Stimulated activated CD8-positive, alpha-beta memory T cell treated with anti-CD3 and anti-CD28 coated beads, Interleukin-12 subunit alpha, Interleukin-12 subunit beta, amount 100 ng/mL, for 1 hour (primary cell): ENCODE measurements at regions not wholly inside any gene's neighbourhood (a gene's known extent, or its start where the extent isn't known, plus 50 kb on each side); places are given as distances from the start of the nearest gene placed in this dataset.

Experiments used
- DNase-seq: peaks from one replicate; pipeline ENCODE4 v3.0.0-alpha.2; 2020; ENCODE audit warnings: low read depth

DNA sequence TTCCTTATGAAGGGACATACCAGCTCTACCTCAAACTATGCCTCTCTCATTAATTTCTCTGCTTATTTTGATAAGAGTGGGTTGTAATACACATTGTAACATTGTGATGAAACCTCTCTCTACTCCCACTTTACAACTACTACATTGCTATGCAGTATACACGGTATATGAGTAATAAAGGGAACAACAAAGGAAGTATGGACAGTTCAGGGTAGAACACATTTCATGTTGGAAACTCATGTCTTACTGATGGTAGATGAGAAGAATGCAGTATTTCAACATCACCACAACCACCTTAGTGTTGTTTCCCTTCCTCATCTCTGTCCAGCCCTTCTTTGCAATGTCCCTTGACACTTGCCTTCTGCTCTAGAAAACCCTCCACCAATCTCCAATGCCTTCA is 515.9 kb upstream of the CELF4 start:
- no peak for DNase-seq

DNA sequence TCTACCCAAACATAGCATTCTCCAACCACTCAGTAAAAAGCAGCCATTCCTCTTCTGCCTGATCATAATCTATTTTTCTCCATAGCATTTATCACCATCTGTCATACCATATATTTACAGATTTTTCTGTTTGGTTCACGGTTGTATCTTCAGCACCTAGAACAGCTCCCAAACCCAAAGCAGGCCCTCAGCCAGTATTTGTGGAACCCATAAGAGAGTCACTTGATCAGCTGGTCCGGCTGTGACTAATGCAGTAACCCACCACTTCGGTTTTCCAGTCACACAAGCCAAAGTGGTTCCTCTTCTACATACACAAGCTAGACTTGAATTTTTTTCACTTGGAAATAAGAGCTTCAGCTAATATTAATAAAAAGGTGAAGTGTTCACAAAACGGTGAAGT is 511.6 kb upstream of the CELF4 start:
- DNase-seq = no peak

DNA sequence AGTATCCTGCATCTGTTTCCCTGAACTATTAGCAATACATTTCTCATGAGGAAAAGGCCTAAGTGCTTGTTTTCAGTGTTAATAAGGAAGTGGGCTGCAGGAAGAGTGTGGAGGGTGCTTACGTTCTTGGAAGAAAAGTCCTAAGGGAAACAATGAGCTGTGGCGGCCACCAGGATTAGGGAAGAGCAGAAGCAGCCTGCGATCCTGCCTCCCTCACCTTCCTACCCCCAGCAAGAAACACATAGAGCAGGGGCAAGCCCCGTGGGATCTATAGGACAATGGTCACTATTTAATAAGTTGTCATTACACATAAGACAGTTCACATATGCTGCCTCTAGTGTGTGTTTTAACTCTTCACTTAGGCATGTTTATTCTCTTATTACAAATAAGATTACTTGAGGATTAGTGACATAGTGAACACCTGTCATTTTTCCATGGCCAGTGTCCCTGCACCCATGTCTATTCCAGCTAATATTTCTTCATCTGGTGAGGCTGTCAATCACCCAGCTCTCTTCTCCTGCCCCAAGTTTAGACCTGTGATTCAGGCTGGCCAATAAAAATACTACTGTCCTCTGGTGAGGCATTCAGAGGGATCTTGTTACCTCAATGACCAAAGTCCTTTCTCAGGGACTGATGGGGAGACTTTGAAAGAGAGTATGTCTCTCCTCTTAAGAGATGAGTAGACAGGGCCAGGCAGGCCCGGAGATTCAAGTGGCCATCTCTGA is 510.9 kb upstream of the CELF4 start:
- DNase-seq = no peak

DNA sequence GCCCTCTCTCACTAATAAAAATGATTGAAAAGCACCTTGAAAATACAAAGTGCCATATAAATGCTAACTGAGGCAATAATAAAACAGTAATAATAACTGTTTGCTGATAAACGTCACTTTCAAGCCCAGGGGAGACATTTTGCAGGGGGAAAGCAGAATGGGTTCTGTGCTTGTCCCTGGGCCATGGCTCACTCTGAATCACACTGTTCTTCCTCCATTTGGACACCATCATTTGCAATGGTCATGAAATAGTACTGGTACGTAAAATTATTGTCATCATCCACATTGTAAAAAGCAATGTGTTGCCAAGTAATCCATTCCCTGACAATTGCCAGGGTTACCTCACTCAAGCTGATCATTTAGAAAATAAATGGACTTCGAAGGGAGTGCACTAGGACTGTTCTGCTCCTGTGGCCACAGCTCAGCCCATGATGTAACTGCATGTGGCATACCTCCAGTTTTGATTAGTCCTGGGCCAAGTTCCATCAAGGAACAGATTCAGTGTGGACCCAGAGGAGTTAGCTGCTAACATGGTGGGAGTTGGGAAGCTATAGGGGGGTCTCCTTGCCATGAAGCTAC is 508.8 kb upstream of the CELF4 start:
- DNase-seq = no peak

DNA sequence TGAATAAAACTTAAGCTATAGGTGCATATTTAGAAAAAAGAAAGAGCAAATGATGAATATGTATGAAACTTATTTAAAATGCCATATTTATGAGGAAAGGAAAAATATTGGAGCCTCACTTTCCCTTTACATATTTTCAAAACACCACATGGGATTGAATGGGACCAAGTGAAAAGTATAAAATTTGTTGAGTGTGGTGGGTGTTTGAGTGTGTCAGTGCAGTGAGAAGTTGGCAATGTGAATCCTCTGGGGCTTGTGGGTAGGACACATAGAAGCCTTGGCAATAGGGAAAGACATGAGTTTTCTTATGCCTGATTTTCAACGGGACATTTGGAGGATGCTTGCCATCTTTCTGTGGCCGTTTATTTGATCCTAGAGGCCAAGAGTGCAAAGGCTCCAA is 502.2 kb upstream of the CELF4 start:
- no peak for DNase-seq

DNA sequence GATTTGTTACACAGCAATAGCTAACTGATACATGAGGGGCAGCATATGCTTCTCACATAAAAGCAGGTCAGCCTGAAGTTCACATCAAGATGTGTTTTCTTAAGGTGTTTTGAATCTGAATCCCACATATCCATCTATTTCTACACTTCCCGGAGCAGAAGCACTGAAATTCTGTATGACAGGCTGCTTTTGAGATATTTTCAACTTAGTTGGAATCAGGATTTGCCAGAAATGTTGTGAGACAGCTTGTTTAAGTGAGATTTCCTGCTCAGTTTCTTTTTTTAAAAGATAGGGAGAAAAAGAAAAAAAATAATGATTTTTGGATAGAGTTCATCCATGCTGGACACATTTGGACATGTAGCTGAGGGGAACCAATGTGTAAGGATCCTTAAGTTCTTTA is 501.5 kb upstream of the CELF4 start:
- no peak for DNase-seq

DNA sequence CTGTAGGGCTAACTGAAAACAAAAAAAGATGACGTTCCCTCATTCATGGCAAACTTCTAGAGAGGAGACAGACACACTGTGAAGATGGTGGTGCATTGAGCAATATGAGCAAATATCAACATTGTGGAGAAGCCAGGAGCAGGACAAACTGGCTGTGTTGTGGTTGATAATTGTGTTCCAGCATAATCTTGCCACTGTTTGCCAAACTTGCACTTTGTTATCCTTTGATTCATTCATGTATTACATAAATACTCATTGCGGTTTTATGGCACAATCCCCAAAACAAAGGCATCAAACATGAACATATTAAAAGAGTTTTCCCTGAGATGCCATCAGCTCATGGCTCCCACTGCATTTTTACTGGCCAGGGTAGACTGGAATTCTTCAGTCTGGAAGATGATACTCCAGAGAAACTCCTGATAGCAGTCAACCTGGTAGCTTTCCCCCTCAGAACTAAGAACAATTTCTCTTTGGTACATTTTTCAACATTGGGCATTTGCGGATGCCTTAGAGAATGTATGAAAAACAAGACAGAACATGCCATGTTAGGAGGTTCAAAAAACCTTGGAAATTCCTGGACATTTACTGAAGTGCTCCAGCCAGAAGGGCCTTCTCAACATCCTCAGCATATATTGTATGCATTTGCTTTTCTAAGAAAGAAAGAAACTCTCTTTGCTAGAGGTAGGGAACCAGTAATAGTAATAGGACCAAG is 487.4 kb upstream of the CELF4 start:
- DNase-seq = no peak

DNA sequence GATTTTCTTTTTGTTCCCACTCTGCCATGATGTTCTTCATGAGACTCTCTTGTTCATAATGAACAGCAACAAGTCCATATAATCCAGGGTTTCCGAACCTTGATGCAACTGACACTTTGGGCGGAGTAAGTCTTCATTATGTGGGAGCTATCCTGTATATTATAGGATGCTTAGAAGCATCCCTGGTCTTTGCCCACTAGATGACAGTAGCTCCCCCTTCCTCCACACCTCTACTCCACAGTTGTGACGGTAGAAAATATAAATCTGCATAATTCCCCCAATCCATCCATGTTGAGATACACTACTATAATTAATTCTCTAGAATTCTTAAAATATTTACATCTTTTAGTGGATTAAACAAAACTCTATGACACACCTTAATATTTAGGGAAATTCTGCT is 482.2 kb upstream of the CELF4 start:
- DNase-seq = no peak

DNA sequence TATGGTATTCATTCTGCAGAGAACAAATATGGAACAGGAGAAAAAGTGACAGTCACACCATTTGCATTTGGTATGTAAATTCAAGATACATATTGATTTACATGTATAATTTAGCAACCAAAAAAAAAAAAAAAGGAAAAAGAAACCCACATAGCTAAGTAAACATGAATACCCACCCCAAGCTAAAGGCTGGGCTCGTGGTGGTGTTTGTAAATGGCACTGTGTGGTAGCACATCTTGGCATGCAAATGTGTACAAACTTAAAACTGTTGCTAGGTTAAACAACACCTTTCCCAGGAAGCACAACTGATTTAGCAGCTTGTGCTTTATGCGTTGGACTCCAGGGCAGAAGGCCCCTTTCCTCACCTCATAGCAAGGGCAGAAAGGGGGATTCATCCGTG is 481.1 kb upstream of the CELF4 start:
- DNase-seq = no peak

DNA sequence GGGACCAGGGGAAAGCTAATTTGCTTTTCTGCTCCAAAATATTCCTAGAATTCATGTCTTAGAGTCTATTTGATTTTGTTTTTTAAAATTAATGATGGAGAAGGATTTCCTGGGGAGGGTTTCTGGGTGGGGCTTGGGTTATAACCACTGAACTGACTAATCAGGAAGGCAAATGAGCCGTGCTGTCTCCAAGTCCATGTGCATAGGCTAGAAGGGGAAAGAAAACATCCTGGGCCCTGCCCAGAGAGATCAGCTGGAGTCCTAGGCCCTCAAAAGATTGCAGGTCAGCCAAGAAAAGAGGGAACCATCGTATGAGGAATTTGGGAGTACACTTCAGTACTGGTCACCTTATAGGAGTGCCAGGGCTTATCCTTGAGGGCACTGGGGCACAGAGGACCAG is 480.2 kb upstream of the CELF4 start:
- no peak for DNase-seq

DNA sequence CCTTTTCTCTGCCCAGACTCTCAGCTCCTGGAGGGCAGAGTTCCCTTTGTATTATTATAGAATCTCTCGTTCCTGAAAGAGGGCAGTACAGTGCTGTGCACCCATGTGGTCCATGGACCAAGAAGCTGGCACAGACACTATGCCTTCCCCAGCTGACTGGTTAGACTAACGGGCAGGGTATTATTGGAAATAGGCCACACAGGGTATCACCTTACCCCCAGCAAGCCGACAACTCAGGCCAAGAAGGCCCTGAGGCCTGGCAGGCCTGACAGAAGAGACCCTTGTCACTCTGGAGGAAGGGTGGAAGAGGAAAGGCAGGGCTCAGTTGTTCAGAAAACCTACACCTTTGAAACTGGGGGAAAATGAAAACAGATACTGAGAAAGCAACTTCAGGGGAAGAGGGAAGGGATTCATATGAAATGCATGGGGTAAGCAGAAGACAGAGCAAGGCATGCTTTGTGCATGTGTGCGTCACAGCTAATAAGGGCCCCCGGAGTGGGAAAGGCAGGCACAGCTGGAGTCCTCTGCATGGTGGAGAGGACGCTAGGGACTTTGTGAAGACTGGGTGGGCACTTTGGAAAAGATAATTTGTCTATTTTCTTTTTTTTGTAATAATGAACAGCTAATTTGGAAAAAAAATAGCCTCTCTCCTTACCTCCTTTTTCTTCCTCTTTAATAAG is 476.8 kb upstream of the CELF4 start:
- no peak for DNase-seq

DNA sequence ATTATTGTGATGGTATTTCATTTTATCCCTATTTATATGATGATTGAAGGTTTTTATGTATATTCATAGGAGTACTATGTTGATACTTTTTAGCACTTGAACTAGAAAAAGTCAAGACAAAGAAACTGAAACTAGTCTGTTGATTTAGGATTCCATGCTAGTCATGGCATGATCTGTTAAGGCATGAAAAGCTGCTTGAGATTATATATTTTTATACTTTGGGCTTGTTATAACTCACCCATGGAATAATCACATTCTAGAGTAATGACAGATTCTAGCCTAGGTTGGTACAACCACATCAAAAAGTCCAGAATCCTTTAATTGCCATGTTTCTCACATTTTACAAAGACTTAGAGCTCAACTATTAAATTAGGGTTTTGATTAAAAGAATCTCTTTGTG is 472.6 kb upstream of the CELF4 start:
- no peak for DNase-seq

DNA sequence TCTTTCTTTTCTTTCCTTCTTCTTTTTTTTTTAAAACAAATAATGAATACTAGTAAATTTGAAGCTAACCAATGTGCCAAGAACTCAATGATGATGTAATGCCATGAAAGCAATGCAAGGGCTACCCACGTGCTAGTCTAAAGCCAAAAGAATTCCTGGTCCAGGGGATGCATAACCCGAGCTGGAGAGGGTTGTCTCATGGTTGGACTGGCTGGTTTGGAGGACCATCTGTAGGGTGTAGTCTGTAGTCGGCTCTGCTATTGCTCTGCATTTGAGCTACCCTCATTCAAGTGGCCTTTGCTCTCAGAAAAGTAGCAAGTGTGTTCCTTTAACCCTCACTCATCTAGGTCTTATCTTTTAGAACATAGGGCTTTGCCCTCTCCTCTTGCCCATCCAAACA is 469.6 kb upstream of the CELF4 start:
- DNase-seq = no peak

DNA sequence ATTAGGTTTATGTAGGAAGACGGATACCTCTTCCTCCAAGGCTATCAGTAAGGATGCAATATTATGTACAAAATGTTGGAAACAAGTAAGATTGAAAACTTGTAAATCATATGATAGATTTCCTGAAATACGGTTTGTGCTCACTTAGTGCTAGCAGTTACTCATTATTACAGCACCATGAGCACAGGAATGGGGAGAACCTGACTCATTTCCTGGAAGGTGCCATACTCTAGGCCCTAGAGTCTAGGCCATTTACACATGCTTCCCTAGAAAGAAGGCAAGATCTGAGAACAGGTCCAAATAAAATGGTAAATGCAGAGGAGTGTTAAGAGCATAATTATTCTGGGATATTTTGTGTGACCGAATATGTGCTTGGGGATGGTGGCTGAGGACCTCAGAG is 467.7 kb upstream of the CELF4 start:
- DNase-seq = no peak

DNA sequence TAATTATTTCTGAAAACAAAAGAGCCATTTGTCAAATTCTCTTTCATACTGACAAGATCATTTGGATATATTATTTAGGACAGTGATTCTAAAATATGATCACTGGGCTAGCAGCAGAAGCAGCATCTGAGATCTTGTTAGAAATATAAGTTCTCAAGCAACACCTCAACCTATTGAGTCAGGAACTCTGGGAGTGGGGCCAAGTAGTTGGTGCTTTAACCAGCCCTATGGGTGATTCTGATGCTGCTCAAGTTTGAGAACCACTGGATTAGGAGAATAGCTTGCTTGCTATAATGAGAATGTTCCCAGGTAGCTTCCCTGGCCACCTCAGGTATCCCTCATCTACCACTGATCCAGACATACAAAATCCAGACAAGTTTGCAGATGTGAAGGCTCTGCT is 466.9 kb upstream of the CELF4 start:
- DNase-seq = no peak

DNA sequence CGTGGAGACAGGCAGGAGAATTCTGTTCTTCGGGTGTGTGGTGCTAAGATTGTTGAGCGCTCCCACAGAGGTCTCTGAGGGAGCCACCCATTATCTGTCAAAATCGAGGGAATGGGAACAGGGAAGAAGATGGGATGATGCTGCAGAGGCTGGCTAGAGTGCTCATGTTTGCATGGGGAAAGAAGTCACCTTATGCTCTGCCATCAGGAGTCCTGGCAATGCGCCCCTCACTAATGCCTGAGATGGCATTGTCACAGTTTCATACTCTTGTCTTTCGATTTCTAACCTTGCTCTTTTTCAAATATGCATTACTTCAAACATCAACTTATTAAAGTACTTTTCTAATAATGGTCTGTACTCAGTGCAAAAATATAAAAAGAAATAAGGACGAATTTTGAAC is 463.3 kb upstream of the CELF4 start:
- no peak for DNase-seq

DNA sequence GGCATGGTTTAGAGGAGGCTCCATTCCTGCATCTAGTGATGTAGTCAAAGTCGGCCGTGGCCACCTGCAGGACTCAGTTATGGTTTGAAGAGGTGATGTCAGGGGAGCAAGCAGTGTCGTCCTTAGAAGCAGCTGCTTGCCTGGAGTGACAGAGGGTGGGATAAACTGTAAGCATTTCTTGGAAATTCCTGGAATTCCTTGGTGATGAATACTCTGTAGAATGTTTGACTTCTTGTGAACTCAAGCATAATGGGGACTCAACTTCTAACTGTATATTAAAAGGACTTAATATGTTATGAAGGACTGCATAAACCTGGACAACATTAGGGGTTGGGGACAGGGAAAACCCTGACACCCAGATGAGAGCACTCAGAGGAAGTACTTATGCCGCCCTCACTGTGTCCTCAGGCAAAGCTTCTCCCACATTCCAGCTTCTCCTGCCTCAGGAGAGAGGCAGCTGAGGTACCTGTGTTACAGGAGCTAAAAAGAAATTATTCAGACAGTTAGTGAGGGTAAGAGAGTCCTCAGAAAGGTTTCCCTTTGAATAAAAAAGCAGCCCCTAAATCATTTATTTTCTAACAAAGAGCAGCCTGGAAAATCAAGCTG is 459.9 kb upstream of the CELF4 start:
- DNase-seq = no peak

DNA sequence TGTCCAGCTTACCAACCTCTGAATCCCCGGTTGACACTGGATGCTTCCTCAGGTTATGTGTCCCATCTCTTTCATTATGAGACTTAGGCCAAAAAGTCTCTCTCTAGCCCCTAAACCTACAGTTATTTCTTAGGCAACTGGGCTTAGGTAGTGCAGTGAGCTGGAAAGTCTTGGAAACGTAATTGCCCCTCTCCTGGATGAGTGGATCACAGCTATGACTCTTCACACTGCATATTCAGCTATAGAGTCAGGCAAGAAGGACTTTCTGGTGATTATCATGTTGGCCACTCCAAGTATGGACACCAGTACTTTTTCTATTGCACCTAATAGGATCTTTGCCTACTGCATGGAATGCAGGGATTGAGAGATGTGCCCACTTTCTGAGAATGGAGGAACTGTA is 458.3 kb upstream of the CELF4 start:
- DNase-seq = no peak

DNA sequence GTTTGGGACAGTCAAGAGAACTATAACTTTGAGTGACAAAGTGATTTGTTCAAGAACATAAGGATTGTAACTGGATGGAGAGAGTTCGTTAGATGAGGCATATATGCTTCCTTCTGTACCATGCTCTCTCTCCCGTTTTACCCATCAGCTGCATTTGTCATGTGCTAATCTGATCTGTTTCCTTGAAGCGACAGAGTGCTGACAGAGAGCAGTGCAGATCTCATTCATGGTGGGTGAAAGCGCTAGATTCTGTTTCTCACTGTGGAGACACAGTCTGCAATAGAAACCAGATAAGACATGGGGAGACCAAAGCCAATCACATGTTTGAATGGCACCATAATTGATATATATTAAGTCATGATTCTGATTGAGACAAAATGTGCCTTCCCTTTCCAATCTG is 456.6 kb upstream of the CELF4 start:
- DNase-seq = no peak

DNA sequence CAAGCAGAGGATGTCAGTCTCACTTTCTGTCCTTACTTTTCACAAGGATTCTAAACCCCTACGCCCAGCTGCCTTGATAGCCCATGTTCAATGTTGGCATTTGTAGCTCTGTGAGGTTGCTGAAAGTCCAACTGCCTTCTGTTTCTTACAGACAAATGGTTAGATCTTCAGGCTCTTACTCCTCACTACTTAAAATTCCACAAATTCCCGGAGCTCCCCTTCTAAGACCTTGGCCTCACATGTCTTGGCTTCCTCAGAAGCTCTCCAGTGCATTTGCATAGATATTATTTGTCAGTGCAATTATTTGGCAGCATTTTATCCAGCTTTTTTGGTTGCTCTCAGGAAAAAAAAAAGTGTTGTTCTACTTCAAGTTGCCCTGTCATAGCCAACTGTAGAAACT is 453.7 kb upstream of the CELF4 start:
- no peak for DNase-seq

DNA sequence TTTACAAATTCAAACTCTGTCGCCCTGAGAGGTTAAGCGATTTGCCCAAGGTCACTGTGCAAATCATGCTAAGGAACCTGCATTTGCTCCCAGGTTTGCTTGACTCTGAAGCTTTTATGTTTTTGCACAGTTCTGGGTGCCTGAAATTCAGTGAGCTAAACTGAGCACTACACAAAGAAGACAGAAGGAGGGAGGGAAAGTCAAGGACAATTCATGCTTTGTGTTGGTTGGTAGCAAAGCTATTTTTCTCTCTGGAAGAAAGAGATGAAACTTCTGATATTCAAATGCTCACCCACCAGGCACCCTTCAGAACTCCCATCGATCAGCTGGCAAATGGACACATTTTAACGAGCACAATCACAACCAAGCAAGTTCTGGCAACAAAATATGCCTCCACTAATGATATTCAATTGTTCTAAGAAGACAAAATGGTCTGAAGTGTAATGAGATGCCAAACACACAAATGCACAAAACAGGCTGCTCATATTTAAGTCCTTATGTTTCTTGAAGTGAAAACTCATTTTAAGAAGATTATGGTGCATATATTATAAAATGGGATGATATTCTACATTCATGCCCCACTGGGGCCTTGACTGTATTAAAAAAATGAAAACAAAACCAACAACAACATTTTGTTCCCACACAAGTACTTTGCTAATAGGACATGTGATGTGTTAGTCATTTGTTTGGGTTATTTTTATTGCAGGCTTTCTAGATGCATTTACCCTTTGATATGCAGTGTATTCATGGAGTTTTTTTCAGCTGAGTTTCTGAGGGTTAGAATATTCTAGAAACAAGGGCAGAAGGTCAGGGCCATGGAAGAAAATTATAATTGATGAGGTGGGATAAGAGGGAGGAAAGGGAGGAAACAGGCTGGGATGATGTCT is 445.6 kb upstream of the CELF4 start:
- DNase-seq = no peak

DNA sequence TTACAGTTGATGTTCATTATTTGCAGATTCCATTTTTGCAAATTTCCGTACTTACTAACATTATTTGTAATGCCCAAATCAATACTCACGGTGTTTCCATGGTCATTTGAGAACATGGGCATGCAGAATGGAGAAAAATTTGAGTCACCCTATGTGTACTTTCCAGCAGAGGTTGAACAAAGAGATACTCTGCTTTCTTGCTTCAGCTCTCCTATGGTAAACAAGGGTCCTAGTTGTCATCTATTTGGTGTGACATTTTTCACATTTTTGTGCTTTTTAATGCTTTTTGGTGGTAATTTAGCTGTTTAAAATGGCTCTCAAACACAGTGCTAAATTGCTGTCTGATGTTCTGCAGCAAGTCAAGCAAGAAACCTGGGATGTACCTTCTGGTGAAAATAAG is 444.4 kb upstream of the CELF4 start:
- DNase-seq = no peak
